ENCODE measurements at regions not wholly inside any gene's neighbourhood (a gene's known extent, or its start where the extent isn't known, plus 50 kb on each side); places are given as distances from the start of the nearest gene placed in this dataset.

- in situ Hi-C loops (cut with HindIII; ENCODE audit: low sequenced_read_pairs), result no loop called here
- H3K4me3 ChIP-seq (ENCODE audit: low read depth, low read length), result no peak overlapping the region
- no peak for DNase-seq (ENCODE audit: low read depth, low spot score)
- no peak for TF ChIP-seq CTCF (IDR thresholded peaks at IDR 0.05; ENCODE audit: low read depth, low read length)
These were observed 105.6 kb upstream of the LRRN1 start for GRCh38 chr3:3693593-3693992.

GRCh38 chr3:3689601-3690375, 109.4 kb upstream of the LRRN1 start:
- no peak overlapping the region for H3K4me3 ChIP-seq (ENCODE audit: low read depth, low read length)
- TF ChIP-seq CTCF (IDR thresholded peaks at IDR 0.05; ENCODE audit: low read depth, low read length), result no peak
- DNase-seq (ENCODE audit: low read depth, low spot score), result no peak
- in situ Hi-C loops (cut with HindIII; ENCODE audit: low sequenced_read_pairs), result no loop called here

- in situ Hi-C loops (cut with HindIII; ENCODE audit: low sequenced_read_pairs), result no loop called here
- no peak for DNase-seq (ENCODE audit: low read depth, low spot score)
- no peak overlapping the region for H3K4me3 ChIP-seq (ENCODE audit: low read depth, low read length)
- no peak for TF ChIP-seq CTCF (IDR thresholded peaks at IDR 0.05; ENCODE audit: low read depth, low read length)
These were observed 112.2 kb upstream of the LRRN1 start for GRCh38 chr3:3686907-3687648.

GRCh38 chr3:3685721-3686120, 113.5 kb upstream of the LRRN1 start:
- in situ Hi-C loops (cut with HindIII; ENCODE audit: low sequenced_read_pairs), result no loop called here
- TF ChIP-seq CTCF (IDR thresholded peaks at IDR 0.05; ENCODE audit: low read depth, low read length), result no peak
- DNase-seq (ENCODE audit: low read depth, low spot score), result no peak
- no peak overlapping the region for H3K4me3 ChIP-seq (ENCODE audit: low read depth, low read length)

GRCh38 chr3:3683261-3683660, 116.0 kb upstream of the LRRN1 start:
- DNase-seq (ENCODE audit: low read depth, low spot score), result peak; percentile 61
- H3K4me3 ChIP-seq (ENCODE audit: low read depth, low read length), result no peak overlapping the region
- in situ Hi-C loops (cut with HindIII; ENCODE audit: low sequenced_read_pairs), result no loop called here
- TF ChIP-seq CTCF (IDR thresholded peaks at IDR 0.05; ENCODE audit: low read depth, low read length), result no peak

- DNase-seq (ENCODE audit: low read depth, low spot score), result no peak
- no peak for TF ChIP-seq CTCF (IDR thresholded peaks at IDR 0.05; ENCODE audit: low read depth, low read length)
- in situ Hi-C loops (cut with HindIII; ENCODE audit: low sequenced_read_pairs), result no loop called here
These were observed 123.4 kb upstream of the LRRN1 start for GRCh38 chr3:3675801-3676200.

More at GRCh38 chr3:3675801-3676200, 123.4 kb upstream of the LRRN1 start:
- H3K4me3 ChIP-seq (ENCODE audit: low read depth, low read length), result no peak overlapping the region
